ENCODE measurements at regions not wholly inside any gene's neighbourhood (a gene's known extent, or its start where the extent isn't known, plus 50 kb on each side); places are given as distances from the start of the nearest gene placed in this dataset.
"Not testable (repeated sequence)": the region's sequence is repeated elsewhere in the genome, so short reads cannot be mapped to it uniquely, and the experiment has no call there.

DNA sequence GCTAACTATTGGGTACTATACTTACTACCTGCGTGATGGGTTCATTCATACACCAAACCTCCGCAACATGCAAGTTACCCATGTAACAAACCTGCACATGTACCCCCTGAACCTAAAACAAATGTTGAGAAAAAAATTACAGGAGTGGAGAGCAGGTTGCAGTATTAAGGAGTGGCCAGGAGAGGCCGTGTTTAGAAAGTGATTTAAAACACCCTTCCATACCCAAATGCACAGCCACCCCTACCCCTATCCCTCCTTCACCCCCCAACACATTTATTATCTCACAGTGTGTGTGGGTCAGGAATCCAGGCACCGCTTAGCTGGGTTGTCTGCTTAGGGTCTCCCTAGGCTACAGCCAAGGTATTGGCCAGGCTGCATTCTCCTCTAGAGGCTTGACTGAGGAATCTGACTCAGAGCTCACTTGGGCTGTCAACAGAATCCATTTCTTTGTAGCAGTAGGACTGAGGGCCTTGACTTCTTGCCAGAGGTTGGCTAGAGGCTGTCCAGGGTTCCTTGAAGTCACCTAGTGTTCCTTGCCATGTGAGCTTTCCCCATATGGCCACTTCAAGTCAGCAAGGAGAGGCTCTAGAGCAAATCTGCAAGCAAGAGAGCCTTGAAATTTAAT is 115.3 kb upstream of the NBPF8 start:
- TF ChIP-seq, protein P1, sequence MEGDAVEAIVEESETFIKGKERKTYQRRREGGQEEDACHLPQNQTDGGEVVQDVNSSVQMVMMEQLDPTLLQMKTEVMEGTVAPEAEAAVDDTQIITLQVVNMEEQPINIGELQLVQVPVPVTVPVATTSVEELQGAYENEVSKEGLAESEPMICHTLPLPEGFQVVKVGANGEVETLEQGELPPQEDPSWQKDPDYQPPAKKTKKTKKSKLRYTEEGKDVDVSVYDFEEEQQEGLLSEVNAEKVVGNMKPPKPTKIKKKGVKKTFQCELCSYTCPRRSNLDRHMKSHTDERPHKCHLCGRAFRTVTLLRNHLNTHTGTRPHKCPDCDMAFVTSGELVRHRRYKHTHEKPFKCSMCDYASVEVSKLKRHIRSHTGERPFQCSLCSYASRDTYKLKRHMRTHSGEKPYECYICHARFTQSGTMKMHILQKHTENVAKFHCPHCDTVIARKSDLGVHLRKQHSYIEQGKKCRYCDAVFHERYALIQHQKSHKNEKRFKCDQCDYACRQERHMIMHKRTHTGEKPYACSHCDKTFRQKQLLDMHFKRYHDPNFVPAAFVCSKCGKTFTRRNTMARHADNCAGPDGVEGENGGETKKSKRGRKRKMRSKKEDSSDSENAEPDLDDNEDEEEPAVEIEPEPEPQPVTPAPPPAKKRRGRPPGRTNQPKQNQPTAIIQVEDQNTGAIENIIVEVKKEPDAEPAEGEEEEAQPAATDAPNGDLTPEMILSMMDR (IDR thresholded peaks at IDR 0.05; ENCODE audit: insufficient read depth, low read length): not testable (repeated sequence)
- TF ChIP-seq POLR2AphosphoS5 (IDR thresholded peaks at IDR 0.05; ENCODE audit: low read depth): not testable (repeated sequence)
- TF ChIP-seq, protein P2, sequence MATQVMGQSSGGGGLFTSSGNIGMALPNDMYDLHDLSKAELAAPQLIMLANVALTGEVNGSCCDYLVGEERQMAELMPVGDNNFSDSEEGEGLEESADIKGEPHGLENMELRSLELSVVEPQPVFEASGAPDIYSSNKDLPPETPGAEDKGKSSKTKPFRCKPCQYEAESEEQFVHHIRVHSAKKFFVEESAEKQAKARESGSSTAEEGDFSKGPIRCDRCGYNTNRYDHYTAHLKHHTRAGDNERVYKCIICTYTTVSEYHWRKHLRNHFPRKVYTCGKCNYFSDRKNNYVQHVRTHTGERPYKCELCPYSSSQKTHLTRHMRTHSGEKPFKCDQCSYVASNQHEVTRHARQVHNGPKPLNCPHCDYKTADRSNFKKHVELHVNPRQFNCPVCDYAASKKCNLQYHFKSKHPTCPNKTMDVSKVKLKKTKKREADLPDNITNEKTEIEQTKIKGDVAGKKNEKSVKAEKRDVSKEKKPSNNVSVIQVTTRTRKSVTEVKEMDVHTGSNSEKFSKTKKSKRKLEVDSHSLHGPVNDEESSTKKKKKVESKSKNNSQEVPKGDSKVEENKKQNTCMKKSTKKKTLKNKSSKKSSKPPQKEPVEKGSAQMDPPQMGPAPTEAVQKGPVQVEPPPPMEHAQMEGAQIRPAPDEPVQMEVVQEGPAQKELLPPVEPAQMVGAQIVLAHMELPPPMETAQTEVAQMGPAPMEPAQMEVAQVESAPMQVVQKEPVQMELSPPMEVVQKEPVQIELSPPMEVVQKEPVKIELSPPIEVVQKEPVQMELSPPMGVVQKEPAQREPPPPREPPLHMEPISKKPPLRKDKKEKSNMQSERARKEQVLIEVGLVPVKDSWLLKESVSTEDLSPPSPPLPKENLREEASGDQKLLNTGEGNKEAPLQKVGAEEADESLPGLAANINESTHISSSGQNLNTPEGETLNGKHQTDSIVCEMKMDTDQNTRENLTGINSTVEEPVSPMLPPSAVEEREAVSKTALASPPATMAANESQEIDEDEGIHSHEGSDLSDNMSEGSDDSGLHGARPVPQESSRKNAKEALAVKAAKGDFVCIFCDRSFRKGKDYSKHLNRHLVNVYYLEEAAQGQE (IDR thresholded peaks at IDR 0.05; ENCODE audit: insufficient replicate concordance, low read depth): not testable (repeated sequence)
